PC-9 (cell line): ENCODE measurements at regions not wholly inside any gene's neighbourhood (a gene's known extent, or its start where the extent isn't known, plus 50 kb on each side); places are given as distances from the start of the nearest gene placed in this dataset.

Source experiments
- BruUV-seq: library from RNA; stranded (reverse); fragments of 400-500 nt; replicated peaks from 2 replicates; lab custom pipeline; 2021; lab: Mats Ljungman, UMichigan
- CTCF ChIA-PET: fragments of 300-600 bp; sonication (Branson Sonifier 250); formaldehyde crosslinking; loops from one replicate; lab custom pipeline; 2022; ENCODE audit warnings: antibody characterized with exemption; lab: Charles Lee
- POLR2A ChIA-PET: fragments of 300-600 bp; sonication (Branson Sonifier 250); formaldehyde crosslinking; loops from one replicate; lab custom pipeline; 2022; ENCODE audit warnings: antibody characterized with exemption; ENCODE audit not compliant: unreplicated experiment; lab: Charles Lee
- DNase-seq, 2 experiments: peaks; one replicate each; pipeline versions ENCODE4 v3.0.0 to v3.0.0-alpha.2; 2015 to 2022; ENCODE audit warnings: mixed read lengths in 1 of 2
- H2AFZ ChIP-seq: fragments of 200-600 bp; sonication (generic); 2 replicates; pipeline ENCODE4 v1.8.1; 2017; ENCODE audit warnings: antibody characterized with exemption
- H3F3A ChIP-seq: fragments of 200-600 bp; sonication (generic); 2 replicates; pipeline ENCODE4 v1.8.1; 2017; ENCODE audit warnings: antibody characterized with exemption, mild to moderate bottlenecking, low read depth; ENCODE audit not compliant: insufficient read depth
- H3K27ac ChIP-seq: fragments of 200-600 bp; sonication (generic); 2 replicates; pipeline ENCODE4 v1.6.1; 2016; ENCODE audit warnings: mixed run types
- H3K27me3 ChIP-seq: fragments of 200-600 bp; sonication (generic); 2 replicates; pipeline ENCODE4 v1.6.1; 2016; ENCODE audit warnings: low read depth, mixed run types; ENCODE audit not compliant: insufficient read depth
- H3K36me3 ChIP-seq: fragments of 200-600 bp; sonication (generic); 2 replicates; pipeline ENCODE4 v1.6.1; 2016; ENCODE audit warnings: low read depth, mixed run types
- H3K4me1 ChIP-seq: fragments of 200-600 bp; sonication (generic); replicated peaks from 2 replicates; pipeline ENCODE4 v1.6.1; 2016; ENCODE audit warnings: mixed run types; ENCODE audit not compliant: insufficient read depth
- H3K4me2 ChIP-seq: fragments of 200-600 bp; sonication (generic); 2 replicates; pipeline ENCODE4 v1.6.1; 2017; ENCODE audit warnings: mixed run types
- H3K4me3 ChIP-seq: fragments of 200-600 bp; sonication (generic); 2 replicates; pipeline ENCODE4 v1.6.1; 2016; ENCODE audit warnings: mixed run types
- H3K79me2 ChIP-seq: fragments of 200-600 bp; sonication (generic); 2 replicates; pipeline ENCODE4 v1.6.1; 2017; ENCODE audit warnings: low read depth, mixed run types
- H3K9me2 ChIP-seq: fragments of 200-600 bp; sonication (generic); 2 replicates; pipeline ENCODE4 v1.8.1; 2017; ENCODE audit warnings: mild to moderate bottlenecking; ENCODE audit not compliant: insufficient read depth
- H3K9me3 ChIP-seq: fragments of 200-600 bp; sonication (generic); 2 replicates; pipeline ENCODE4 v1.8.1; 2016; ENCODE audit warnings: low read depth; ENCODE audit not compliant: insufficient read depth
- H4K20me1 ChIP-seq: fragments of 200-600 bp; sonication (generic); 2 replicates; pipeline ENCODE4 v1.8.1; 2017; ENCODE audit not compliant: insufficient read depth
- EZH2 ChIP-seq: fragments of 200-600 bp; sonication (generic); IDR thresholded peaks from 2 replicates; pipeline ENCODE4 v1.8.0; 2017; ENCODE audit warnings: antibody characterized with exemption, low read depth
- intact Hi-C: fragments of 100-400 bp; cut with micrococcal nuclease; formaldehyde crosslinking; loops from one replicate; pipeline ENCODE4 v1.10.0; 2022; ENCODE audit not compliant: unreplicated experiment
- TF ChIP-seq, protein P1 (sequence below): fragments of 200-600 bp; sonication (generic); conservative IDR thresholded peaks from 2 replicates; pipeline ENCODE4 v1.6.1; 2017; ENCODE audit warnings: mixed run types, antibody characterized with exemption, mild to moderate bottlenecking, moderate library complexity

DNA sequence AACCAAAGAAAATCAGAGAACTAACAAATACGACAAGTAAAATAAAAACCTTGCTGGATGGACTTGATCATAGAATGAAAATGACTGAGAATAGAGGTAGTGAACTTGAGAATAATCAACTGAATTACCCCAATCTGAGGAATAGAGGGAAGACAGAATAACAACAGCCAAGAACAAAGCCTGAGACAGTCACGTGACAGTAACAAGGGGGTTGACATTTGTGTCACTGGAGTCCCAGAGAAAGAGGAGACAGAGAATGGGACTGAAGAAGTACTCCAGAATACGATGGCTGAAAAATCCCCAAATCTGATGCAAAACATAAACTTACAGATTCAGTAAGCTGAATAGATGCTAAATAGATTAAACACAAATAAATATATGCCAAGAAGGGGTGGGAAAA lies 248.5 kb upstream of the HDAC4 start:
- POLR2A ChIA-PET, result no interaction called here
- Histone ChIP-seq H3K36me3 (no peaks in the 10 kb centered on the region), H3K27me3 (peaks cover 72% of the 10 kb centered on the region), H3K4me3 (no peak overlapping the region), H3K4me2 (no peak overlapping the region), H3K9me2 (no peaks in the 10 kb centered on the region), H2AFZ (no peak overlapping the region), H3K4me1 (no peaks in the 10 kb centered on the region), H3K9me3 (no peaks in the 10 kb centered on the region), H3K27ac (no peak overlapping the region), H4K20me1 (no peaks in the 10 kb centered on the region), H3F3A (no peaks in the 10 kb centered on the region), H3K79me2 (no peaks in the 10 kb centered on the region)
- no TSS peak for BruUV-seq
- intact Hi-C loops, result no loop called here
- CTCF ChIA-PET, result no interaction called here
- DNase-seq, result no peak
- TF ChIP-seq EZH2, result no peak
- TF ChIP-seq, protein P1, sequence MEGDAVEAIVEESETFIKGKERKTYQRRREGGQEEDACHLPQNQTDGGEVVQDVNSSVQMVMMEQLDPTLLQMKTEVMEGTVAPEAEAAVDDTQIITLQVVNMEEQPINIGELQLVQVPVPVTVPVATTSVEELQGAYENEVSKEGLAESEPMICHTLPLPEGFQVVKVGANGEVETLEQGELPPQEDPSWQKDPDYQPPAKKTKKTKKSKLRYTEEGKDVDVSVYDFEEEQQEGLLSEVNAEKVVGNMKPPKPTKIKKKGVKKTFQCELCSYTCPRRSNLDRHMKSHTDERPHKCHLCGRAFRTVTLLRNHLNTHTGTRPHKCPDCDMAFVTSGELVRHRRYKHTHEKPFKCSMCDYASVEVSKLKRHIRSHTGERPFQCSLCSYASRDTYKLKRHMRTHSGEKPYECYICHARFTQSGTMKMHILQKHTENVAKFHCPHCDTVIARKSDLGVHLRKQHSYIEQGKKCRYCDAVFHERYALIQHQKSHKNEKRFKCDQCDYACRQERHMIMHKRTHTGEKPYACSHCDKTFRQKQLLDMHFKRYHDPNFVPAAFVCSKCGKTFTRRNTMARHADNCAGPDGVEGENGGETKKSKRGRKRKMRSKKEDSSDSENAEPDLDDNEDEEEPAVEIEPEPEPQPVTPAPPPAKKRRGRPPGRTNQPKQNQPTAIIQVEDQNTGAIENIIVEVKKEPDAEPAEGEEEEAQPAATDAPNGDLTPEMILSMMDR, result no peak

DNA sequence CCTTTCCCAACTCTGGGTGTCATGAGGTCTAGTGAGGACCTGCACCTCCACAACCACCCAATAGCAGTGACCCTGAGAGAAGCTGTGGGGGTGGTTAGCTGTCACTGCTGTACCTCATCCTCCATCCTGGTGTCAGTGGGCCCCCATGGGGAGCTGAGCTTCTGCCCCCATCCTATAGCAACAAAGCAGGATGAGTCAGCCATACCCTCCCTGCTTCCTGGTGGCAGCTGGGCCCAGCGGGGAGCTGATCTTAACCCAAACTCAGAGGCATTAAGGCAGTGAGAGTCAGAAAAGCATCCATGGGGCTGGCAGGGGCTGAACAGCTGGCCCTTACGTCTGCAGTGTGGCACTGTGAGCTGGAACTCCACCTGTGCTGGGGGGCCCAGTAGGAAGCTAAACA lies 247.8 kb upstream of the HDAC4 start:
- Histone ChIP-seq H3K4me2 (no peak overlapping the region), H3K9me2 (no peaks in the 10 kb centered on the region), H3K79me2 (no peaks in the 10 kb centered on the region), H2AFZ (no peak overlapping the region), H4K20me1 (no peaks in the 10 kb centered on the region), H3K9me3 (no peaks in the 10 kb centered on the region; the same call in 1 of the 2 replicates), H3K36me3 (no peaks in the 10 kb centered on the region), H3K4me3 (no peak overlapping the region), H3K4me1 (no peaks in the 10 kb centered on the region), H3K27me3 (peaks cover 70% of the 10 kb centered on the region), H3F3A (peaks cover 5% of the 10 kb centered on the region; the same call in 1 of the 2 replicates), H3K27ac (no peak overlapping the region)
- TF ChIP-seq, protein P1, result no peak
- no peak for DNase-seq
- CTCF ChIA-PET, result no interaction called here
- intact Hi-C loops, result no loop called here
- no TSS peak for BruUV-seq
- POLR2A ChIA-PET, result no interaction called here

- no peak for DNase-seq
- no peak for TF ChIP-seq EZH2
- TF ChIP-seq, protein P1, result no peak
- Histone ChIP-seq H3K4me3 (no peak overlapping the region), H3K79me2 (no peaks in the 10 kb centered on the region), H2AFZ (no peak overlapping the region), H3K9me2 (no peaks in the 10 kb centered on the region), H3K27ac (no peak overlapping the region), H3K9me3 (peaks cover 3% of the 10 kb centered on the region; the same call in 1 of the 2 replicates), H3F3A (peaks cover 13% of the 10 kb centered on the region; the same call in 1 of the 2 replicates), H3K4me2 (no peak overlapping the region), H4K20me1 (no peaks in the 10 kb centered on the region), H3K36me3 (no peaks in the 10 kb centered on the region), H3K4me1 (no peaks in the 10 kb centered on the region), H3K27me3 (peaks cover 61% of the 10 kb centered on the region)
- POLR2A ChIA-PET, result no interaction called here
- BruUV-seq, result no TSS peak
- CTCF ChIA-PET, result no interaction called here
- intact Hi-C loops, result no loop called here
Measured at GRCh38 chr2:239647052-239647819, 246.4 kb upstream of the HDAC4 start.
